ENCODE measurements at regions not wholly inside any gene's neighbourhood (a gene's known extent, or its start where the extent isn't known, plus 50 kb on each side); places are given as distances from the start of the nearest gene placed in this dataset.

- no peak for ATAC-seq (ENCODE audit: insufficient number of reproducible peaks, low FRiP score, low read depth)
- H3K27ac ChIP-seq = peak overlapping the region in 1 of 2 donors; percentile 37
Observed at GRCh38 chr1:168864266-168864665, 135.3 kb upstream of the DPT start.

GRCh38 chr1:168865850-168866620 is 137.0 kb upstream of the DPT start:
- H3K27me3 ChIP-seq (replicated peaks; ENCODE audit: insufficient read depth) = no peaks in the 10 kb centered on the region
- no peak overlapping the region for H3K4me3 ChIP-seq
- H3K27ac ChIP-seq = no peak overlapping the region
- H3K36me3 ChIP-seq = no peaks in the 10 kb centered on the region
- TF ChIP-seq, protein P1, sequence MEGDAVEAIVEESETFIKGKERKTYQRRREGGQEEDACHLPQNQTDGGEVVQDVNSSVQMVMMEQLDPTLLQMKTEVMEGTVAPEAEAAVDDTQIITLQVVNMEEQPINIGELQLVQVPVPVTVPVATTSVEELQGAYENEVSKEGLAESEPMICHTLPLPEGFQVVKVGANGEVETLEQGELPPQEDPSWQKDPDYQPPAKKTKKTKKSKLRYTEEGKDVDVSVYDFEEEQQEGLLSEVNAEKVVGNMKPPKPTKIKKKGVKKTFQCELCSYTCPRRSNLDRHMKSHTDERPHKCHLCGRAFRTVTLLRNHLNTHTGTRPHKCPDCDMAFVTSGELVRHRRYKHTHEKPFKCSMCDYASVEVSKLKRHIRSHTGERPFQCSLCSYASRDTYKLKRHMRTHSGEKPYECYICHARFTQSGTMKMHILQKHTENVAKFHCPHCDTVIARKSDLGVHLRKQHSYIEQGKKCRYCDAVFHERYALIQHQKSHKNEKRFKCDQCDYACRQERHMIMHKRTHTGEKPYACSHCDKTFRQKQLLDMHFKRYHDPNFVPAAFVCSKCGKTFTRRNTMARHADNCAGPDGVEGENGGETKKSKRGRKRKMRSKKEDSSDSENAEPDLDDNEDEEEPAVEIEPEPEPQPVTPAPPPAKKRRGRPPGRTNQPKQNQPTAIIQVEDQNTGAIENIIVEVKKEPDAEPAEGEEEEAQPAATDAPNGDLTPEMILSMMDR (IDR thresholded peaks at IDR 0.05) = no peak
- no peak for ATAC-seq (ENCODE audit: insufficient number of reproducible peaks, low FRiP score, low read depth)
- no peak for DNase-seq (ENCODE audit: low spot score)
- no peaks in the 10 kb centered on the region for H3K9me3 ChIP-seq
- peaks cover 10 to 12% of the 10 kb centered on the region in 2 donors for H3K4me1 ChIP-seq (ENCODE audit: control insufficient read depth in 1 of 2, low read depth in 2 of 2)

More at GRCh38 chr1:168864266-168864665, 135.3 kb upstream of the DPT start:
- no peaks in the 10 kb centered on the region for H3K27me3 ChIP-seq (replicated peaks; ENCODE audit: insufficient read depth)
- H3K4me3 ChIP-seq = no peak overlapping the region
- H3K9me3 ChIP-seq = no peaks in the 10 kb centered on the region
- peaks cover 10 to 12% of the 10 kb centered on the region in 2 donors for H3K4me1 ChIP-seq (ENCODE audit: control insufficient read depth in 1 of 2, low read depth in 2 of 2)
- TF ChIP-seq, protein P1 (IDR thresholded peaks at IDR 0.05) = no peak
- no peaks in the 10 kb centered on the region for H3K36me3 ChIP-seq
- no peak for DNase-seq (ENCODE audit: low spot score)

- Histone ChIP-seq H3K36me3 (no peaks in the 10 kb centered on the region), H3K27ac (no peak overlapping the region), H3K4me3 (no peak overlapping the region), H3K4me1 (ENCODE audit: control insufficient read depth in 1 of 2, low read depth in 2 of 2) (peaks cover 10 to 12% of the 10 kb centered on the region in 2 donors), H3K9me3 (no peaks in the 10 kb centered on the region), H3K27me3 (replicated peaks; ENCODE audit: insufficient read depth) (no peaks in the 10 kb centered on the region)
- TF ChIP-seq, protein P1 (IDR thresholded peaks at IDR 0.05) = no peak
- ATAC-seq (ENCODE audit: insufficient number of reproducible peaks, low FRiP score, low read depth) (no peak), DNase-seq (ENCODE audit: low spot score) (no peak)
Observed at GRCh38 chr1:168867941-168868634, 139.1 kb upstream of the DPT start.

DNA sequence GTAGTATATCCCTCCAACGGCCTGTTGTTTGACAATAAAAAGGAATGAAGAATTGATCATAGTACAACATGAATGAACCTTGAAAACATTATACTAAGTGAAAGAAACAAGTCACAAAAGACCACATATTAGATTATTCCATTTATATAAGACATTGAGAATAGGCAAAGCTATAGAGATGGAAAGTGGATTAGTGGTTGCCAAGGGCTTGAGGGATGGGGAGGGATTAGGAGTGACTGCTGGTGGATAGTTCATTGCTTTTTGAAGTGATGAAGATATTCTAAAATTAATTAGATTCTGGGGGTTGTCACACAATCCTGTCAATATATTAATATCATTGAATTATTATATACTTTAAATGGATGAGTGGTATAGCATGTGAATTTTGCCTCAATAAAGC is 142.5 kb upstream of the DPT start:
- no peak for ATAC-seq (ENCODE audit: insufficient number of reproducible peaks, low FRiP score, low read depth)
- TF ChIP-seq, protein P1 (IDR thresholded peaks at IDR 0.05) = no peak

DNA sequence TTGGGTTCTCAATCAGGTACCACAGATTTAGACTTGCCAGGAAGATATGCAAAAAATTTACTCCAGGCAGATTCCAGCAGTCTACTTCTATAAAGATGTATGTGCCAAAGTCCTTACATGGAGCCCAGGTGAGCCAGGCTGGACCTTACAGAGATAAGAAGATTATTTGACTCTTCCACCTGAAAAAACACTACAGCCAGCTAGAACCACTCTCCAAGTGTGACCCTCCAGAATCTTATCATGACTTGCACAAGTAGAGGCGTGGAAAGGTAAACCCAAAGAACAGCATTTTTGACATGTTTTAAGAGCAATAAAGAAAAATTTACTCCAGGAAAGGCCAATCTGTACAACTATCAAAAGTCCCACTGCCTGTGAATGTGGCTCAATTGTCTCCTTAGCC is 146.8 kb upstream of the DPT start:
- H3K27ac ChIP-seq = no peak overlapping the region
- H3K9me3 ChIP-seq = no peaks in the 10 kb centered on the region
- no peak for DNase-seq (ENCODE audit: low spot score)
- H3K36me3 ChIP-seq = no peaks in the 10 kb centered on the region
- H3K4me1 ChIP-seq (ENCODE audit: control insufficient read depth in 1 of 2, low read depth in 2 of 2) = peaks cover 8 to 12% of the 10 kb centered on the region in 2 donors
- H3K4me3 ChIP-seq = no peak overlapping the region
- ATAC-seq (ENCODE audit: insufficient number of reproducible peaks, low FRiP score, low read depth) = no peak
- TF ChIP-seq, protein P1 (IDR thresholded peaks at IDR 0.05) = no peak
- no peaks in the 10 kb centered on the region for H3K27me3 ChIP-seq (replicated peaks; ENCODE audit: insufficient read depth)

More for the DNA sequence above, 142.5 kb upstream of the DPT start:
- Histone ChIP-seq H3K36me3 (no peaks in the 10 kb centered on the region), H3K27ac (no peak overlapping the region), H3K4me1 (ENCODE audit: control insufficient read depth in 1 of 2, low read depth in 2 of 2) (peaks cover 0 to 4% of the 10 kb centered on the region in 2 donors), H3K4me3 (no peak overlapping the region), H3K27me3 (replicated peaks; ENCODE audit: insufficient read depth) (no peaks in the 10 kb centered on the region), H3K9me3 (no peaks in the 10 kb centered on the region)
- DNase-seq (ENCODE audit: low spot score) = no peak

All from thoracic aorta (tissue), 2 donors.